GM18508 (cell line): ENCODE measurements at regions not wholly inside any gene's neighbourhood (a gene's known extent, or its start where the extent isn't known, plus 50 kb on each side); places are given as distances from the start of the nearest gene placed in this dataset.
"Not testable (repeated sequence)": the region's sequence is repeated elsewhere in the genome, so short reads cannot be mapped to it uniquely, and the experiment has no call there.

ENCODE experiments used
- ATAC-seq: cut with Tn5 transposase; IDR thresholded peaks from one replicate; pipeline ENCODE4 v1.9.1; 2021; ENCODE audit warnings: moderate number of reproducible peaks; ENCODE audit not compliant: insufficient read depth, unreplicated experiment

DNA sequence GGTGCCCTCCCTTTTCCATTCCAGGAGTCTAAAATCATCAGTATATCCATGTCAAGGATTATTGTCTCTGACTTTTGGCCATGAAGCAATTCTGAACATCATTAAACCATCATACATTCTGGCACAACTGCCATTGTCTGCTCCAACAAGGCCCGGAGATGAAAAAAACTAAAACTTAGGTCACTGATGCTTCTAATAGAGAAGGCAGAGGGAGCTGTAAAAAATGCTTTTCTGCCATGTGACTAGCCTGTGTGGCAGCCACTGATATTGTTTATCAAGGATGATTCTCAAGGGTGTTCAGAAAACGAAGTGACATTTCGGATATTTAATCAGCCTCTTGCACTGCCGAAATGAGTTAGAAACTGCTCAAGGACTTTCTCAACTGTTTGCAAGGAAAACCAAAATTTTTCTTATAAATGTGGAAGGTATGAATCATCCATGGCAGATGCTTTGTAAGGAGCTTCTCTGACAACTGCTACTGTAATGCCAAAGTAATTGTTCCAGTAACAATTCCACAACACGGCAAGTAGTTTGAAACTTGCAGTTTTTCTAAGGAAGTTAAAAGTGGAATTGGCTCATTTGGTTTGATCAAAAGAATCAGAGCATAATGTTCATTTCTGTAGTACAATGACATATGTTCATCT, 1076.5 kb upstream of the FLRT2 start:
- ATAC-seq, result no peak

DNA sequence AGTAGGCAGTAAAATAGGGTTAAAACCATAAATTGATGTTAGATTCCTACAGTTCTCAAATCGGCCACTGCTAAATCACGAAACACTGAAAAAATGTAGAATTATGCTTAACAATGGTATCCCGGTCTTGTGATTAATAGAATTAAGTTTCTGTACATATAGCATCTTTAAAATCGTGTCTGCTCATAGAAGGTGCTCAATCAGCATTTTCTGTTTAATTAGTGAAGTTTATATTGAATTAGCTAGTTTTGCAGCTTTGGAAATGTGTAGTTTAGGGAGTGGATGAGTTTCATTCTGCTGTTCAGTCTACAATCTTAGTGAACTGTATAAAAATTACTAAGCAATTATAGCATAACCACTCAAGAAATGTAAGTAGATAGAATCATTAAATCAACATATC, 1075.8 kb upstream of the FLRT2 start:
- ATAC-seq, result no peak

DNA sequence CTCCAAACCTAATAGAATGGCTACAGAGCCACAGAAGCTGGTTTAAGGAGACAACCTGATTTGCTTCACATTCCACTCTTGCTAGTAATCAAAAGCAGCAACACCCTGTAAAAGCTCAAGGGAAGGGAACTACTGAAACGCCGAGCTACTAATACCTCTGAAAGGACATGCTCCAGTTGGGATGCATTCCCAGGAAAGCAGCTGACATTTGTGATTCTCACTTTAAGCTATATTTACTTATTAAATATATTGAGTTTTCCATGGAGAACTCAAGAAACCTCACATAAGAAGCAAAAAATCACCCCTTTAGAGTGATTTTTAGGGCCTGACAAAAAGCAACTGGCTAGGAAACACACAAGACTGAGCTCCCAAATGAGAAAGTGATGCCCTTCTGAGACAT, 1073.0 kb upstream of the FLRT2 start:
- ATAC-seq, result no peak

DNA sequence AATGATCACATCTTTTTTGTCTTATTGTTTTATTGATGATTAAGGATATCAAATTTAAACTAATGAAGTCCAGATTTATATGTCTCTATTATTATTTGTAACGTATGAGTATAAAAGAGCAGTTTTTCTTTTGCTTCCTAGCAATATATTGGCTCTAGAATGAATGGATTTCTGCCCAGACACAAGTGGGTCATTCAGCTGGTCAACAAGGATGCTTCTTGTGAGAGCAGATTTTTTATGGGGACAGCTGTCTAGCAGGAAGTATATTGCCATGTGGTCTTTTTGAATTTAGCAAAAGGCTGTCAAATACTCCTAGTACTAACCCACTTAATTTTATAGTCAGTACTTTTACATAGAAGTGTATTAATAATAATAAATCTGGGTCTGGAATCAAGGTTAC, 1071.1 kb upstream of the FLRT2 start:
- no peak for ATAC-seq

DNA sequence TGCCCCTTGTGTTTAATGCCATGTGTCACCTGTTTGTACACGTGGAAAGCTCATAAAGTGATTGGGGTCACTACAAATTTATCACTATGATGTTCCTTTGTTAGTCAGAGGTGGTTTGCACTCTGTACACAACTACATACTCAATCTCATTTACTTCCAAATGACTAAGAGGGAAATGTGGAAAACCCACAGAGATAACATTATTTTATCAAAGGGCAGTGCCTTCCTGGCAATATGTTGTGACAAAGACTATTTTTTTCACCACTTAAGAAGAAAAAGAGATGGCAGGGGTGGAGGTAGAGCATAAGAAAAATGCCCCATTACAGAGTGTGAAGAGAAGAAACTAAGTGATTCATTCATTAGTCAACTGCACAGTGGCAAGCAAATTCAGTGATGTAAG, 1064.1 kb upstream of the FLRT2 start:
- ATAC-seq, result no peak

DNA sequence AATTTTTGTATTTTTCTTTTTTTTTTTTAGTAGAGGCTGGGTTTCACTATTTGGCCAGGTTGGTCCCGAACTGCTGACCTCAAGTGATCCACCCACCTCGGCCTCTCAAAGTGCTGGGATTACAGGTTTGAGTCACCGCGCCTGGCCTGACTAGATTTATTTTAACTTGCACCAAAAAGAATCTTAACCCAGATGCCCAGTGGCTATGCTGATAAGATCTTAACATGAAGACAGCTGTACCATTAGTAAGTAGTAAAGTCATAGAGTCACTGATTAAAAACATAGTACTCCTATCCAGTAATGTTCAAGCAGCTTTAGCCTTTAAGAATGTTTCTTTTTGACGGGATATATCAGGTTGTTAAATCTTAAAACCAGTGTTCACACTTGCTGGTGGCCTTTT, 1061.8 kb upstream of the FLRT2 start:
- ATAC-seq, result no peak

DNA sequence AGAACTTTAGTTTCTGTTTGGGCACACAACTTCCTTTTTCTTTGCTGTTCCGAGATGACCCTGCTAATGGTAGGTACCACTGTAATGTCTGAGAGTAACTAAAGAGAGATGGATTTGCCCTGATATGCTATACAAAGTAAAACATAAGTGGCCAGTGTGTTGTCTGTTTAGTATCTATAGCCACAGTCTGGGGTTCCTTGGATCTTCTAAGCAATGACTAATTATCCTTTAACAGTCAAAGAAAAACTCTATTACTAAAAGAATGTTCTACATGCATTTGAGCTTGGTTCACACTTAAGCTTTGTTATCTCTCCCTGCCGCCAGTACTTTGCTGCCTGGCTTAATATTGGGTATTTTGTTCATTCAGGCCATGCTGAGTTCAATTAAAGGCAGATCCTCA, 1051.9 kb upstream of the FLRT2 start:
- no peak for ATAC-seq

DNA sequence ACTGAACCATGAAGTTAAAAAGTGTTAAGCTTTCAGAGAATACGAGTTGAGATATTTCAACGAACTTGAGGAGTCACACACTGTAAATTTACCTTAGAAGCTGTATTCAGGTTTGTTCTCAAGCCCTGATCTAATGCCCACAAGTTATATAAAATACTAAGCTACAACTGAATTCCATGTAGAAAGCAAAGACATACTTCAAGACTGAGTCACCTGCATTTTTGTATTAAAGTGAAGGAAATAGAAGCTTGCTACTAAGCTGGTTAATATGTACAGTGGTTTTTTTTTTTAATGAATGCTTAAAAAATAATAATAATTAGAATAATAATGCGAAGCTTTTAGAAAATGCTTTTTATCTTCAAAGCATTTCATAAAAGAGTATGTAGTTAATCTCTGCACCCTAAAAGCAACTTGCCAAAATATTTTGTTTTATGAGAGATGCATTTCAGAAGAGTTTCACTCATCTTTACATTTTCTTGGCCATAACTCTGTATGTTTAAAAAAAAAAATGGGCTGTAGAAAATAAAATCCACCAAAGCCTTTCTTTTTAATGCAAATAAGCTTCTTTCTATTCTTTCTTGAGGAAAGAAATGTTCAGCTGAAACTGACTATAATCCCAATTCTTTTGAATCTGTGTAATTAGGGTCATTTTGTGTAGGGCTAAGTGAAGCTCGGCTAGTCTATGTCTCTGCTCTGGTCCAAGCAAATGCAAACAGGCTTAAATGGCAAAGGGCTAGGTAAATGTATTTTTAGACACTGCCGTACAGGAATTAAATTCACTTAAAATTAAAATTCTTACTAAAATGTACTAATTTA, 1047.5 kb upstream of the FLRT2 start:
- no peak for ATAC-seq

DNA sequence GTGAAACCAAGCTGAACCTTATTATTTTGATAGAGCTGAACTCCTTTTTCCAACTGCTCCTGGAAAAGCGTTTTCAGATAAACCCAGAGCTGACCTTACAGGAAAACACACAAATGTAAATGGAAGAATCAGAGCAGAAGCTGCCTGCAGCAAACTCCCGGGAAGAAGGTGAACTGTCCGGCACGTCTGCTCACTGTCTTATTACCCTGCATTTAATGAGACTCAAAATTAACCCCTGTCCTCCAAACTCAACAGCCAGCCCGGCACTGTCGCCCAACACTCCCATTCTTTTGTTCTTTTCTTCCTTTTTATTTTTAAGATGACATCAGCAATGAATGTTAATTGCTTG, 1046.9 kb upstream of the FLRT2 start:
- no peak for ATAC-seq

DNA sequence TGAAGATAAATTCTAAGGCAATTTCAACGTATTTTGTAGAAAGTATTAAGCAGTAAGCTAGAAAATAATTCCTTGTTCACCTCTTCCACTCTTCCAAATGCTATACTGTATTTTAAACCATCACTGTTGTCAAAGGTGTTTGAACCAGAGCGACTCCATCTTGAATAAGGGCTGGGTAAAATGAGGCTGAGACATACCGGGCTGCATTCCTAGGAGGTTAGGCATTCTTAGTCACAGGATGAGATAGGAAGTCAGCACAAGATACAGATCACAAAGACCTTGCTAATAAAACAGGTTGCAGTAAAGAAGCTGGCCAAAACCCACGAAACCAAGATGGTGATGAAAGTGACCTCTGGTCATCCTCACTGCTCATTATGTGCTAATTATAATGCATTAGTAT, 1045.7 kb upstream of the FLRT2 start:
- ATAC-seq, result not testable (repeated sequence)

DNA sequence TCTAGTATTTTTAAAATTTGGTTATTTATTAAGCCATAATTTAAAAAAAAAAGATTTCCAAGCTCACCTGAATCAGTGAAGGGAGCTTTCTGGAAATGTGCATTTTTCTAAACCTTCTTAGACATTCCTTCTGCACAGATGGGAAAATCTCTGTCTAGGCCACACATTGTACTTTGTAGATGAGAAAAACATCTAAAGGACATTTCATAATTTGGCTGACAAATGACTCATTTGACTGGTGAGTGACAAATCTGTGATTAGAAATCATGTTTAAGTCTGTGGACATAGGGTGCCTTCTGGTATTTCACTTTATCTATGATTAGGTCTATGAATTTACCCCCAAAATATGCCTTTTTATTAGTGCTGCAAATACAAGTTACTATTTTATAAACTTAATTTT, 1044.9 kb upstream of the FLRT2 start:
- no peak for ATAC-seq

DNA sequence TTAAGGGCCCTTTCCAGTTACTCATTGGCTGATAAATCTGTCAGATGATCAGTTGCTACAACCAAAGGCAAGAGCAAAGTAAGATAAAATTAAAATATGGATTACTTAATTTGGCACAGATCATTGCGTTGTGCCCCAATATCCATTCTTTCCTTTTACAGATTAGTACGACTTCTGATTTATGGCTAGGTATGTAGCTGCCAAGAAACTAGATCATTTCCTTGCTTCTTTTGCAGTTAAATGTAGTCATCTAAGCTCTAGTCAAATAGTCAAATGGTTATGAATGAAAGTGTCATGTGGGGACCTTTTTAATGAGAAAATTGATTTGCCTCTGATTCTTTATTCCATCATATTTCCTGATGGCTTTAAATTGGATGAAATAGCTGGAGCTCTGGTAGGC, 1039.9 kb upstream of the FLRT2 start:
- no peak for ATAC-seq

DNA sequence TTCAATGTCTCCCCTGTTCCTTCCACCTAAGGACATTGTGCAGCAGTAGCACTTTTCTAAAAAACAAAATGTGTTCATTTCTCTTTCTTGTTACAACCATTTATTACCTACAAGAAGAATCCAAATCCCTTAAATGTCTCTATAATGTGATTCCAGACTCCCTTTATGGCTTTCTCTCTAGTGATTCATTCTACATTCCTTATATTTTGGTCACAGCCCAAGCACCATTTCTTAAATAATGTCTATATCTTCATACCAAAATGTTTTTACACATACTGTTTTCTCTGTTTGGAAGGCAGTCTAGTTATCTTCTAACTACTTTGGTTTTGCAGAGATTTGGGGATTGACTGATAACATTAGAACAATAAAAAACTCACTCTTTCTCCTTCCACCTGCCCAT, 1037.3 kb upstream of the FLRT2 start:
- no peak for ATAC-seq

DNA sequence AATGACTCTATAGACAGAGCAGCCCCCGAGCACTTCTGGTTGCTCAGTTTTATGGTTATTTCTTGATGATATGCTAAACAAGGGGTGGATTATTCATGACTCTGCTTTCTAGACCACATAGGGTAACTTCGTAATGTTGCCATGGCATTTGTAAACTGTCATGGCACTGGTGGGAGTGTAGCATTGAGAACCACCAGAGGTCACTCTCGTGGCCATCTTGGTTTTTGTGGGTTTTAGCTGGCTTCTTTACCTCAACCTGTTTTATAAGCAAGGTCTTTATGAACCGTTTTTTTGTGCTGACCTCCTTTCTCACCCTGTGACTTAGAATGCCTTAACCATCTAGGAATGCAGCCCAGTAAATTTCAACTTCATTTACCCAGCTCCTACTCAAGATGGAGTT, 1036.2 kb upstream of the FLRT2 start:
- no peak for ATAC-seq

DNA sequence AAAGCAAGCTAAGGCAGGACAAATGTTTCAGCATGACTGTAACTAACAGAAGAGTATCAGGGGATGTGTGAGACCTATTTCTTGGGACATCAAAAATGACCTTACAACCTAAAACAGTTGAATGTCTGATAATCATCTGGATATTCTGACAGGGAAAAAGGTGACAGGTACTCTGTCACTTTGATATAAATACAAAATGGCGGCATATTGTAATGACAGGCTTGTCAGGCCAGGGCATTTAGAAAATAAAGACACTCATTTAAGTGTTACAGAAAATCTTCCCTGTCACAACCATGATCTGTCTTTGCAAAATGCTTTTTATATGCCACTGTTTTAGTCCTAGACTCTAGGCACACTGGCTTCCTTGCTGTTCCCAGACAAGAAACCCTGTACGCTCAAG, 1033.3 kb upstream of the FLRT2 start:
- ATAC-seq, result no peak

DNA sequence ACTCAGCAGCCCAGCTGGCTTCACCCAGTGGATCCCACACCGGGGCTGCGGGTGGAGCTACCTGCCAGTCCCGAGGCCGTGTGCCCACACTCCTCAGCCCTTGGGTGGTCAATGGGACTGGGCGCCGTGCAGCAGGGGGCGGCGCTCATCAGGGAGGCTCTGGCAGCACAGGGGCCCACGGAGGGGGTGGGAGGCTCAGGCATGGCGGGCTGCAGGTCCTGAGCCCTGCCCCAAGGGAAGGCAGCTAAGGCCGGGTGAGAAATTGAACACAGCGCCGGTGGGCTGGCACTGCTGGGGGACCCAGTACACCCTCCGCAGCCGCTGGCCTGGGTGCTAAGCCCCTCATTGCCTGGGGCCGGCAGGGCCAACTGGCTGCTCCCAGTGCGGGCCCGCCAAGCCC, 1017.1 kb upstream of the FLRT2 start:
- not testable (repeated sequence) for ATAC-seq

DNA sequence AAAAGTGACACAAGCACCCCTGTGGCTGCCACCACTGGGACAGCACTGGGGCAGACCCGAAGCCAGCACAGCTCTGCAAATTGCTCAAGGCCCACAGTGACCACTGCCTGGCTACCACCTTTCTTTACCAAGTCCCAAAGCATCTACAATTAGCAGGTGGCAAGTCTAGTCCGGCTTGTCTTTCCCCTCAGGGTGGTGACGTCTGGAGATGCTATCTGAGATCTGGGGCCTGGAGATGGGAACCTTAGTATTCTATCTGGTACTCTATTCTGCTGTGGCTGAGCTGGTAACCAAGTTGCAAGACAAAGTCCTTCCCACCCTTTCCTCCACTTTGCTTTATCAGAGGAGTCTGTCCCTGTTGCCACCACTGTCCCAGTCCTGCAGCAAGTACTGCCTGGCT, 1010.1 kb upstream of the FLRT2 start:
- no peak for ATAC-seq

DNA sequence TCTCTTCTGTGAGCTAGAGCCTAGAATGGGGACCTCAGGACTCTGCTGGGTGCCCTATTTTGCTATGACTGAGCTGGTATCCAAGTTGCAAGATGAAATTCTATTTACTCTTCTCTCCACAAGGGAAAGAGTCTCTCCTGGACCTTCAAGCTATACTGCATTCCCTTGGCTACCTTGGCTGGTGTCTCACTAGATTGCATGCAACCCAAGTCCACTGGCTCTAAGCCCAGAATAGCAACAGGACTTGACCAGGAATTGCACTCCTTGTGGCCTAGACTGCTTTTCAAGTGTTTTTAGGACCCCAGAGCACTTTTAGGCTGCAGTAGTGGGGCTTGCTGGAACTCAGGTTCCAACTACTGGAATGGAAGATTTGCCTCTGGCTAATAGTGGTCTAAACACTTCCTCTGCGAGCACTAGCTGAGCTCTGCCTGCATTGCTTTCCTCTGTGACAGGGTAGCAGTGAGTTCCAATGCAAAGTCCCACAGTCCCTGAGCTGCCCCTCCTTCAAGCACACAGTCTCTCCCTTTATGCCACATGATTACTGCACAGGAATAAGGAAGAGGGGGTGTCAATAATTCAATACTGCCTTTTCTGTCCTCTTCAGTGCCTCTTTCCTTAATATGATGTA, 1009.1 kb upstream of the FLRT2 start:
- ATAC-seq, result no peak

DNA sequence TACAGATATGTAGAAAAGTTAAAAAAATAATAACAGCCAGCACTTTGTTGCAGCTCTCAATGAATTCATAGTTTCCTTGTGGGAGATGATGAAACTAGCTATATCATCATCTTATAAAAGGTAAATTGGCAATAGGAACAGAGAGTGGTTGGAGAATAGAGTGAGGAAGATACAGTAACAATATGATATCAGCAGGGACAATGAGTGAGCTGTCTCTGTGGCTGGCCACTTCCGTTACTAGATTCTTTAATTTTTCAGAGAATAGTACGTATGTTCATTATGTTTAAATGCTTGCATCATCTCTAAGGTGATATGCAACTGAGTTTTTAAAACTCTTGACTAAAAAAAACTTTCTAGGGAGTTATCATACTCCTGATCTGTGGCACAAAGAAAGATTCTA, 1006.2 kb upstream of the FLRT2 start:
- ATAC-seq, result no peak

DNA sequence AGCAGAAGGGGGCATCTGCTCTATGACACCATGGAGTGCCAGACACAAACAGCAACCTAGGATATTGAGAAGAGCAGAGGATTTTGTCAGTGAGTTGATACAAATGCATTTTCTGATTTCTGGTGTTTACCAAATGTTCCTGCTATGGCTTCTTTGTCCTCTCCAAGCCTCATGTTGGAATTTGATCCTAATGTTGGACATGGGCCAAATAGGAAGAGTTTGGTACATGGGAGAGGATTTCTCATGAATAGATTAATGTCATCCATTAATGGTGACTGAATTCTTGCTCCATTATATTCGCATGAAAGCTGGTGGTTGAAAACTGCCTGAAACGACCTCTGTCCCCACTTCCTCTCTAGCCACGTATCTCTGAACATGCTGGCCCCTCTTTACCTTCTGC, 1002.2 kb upstream of the FLRT2 start:
- no peak for ATAC-seq

DNA sequence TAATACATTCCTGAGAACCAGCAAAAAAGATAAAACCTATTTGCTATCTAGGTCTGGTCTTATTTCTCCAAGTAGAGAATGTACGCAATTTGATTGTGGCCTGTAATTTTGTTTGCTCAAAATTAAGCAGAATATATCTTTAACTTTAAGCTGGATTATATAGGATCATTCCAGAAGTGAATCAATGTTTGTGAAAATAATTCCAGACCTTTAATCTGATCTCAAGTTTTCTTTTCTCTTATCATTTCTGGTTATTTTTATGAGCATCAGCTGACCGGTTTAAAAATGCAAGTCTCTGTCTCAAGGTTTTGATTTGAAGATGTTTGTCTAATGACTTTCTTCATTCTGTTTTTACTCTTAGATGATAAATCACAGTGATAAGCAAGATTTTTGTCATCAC, 997.9 kb upstream of the FLRT2 start:
- ATAC-seq, result no peak

DNA sequence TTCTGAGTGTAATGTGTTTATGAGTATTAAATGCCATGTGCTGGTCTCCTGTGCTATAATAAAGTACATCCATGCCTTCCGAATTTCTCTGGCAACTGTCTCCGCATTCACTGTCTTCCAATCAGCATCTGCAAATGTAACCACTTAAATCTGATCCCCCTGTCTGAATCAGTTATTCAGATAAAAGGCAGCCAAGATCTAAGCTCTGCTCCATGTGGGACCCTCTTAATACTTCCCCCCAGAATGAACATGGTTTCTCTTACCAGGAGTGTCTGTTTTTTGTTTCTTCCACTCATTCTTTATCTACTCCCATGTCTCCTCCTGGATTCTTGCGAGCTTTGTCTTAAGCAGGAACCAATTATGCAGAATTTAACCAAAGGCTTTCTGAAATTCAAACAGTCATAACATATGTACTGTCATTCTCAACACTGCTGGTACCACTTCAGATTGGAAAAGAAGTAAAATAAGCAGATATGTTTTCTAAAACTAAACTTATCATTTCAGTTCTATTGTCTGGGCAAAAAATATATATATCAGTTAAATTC, 996.7 kb upstream of the FLRT2 start:
- ATAC-seq, result no peak
